HCT116 (cell line): ENCODE measurements at regions not wholly inside any gene's neighbourhood (a gene's known extent, or its start where the extent isn't known, plus 50 kb on each side); places are given as distances from the start of the nearest gene placed in this dataset.

Experiments used
- ATAC-seq: fragments of 200-7000 bp; cut with Tn5 transposase; 2 replicates; pipeline ENCODE4 v1.9.1; 2020; ENCODE audit warnings: mild to moderate bottlenecking, moderate library complexity
- BruUV-seq: library from RNA; stranded (reverse); fragments of 400-500 nt; replicated peaks from 2 replicates; lab custom pipeline; 2021; lab: Mats Ljungman, UMichigan
- CTCF ChIA-PET: fragments of 300-600 bp; sonication (Branson Sonifier 250); formaldehyde crosslinking; loops from one replicate; lab custom pipeline; 2021; ENCODE audit warnings: antibody characterized with exemption; lab: Charles Lee
- POLR2A ChIA-PET: fragments of 300-600, 350-600 bp; sonication (Branson Sonifier 250); formaldehyde crosslinking; loops from one replicate; lab custom pipeline; 2021; ENCODE audit warnings: antibody characterized with exemption; lab: Charles Lee
- RAD21 ChIA-PET, 2 experiments: fragments of 300-600 bp; sonication (Branson Sonifier 250); formaldehyde crosslinking; loops; one replicate each; lab custom pipeline; 2023; ENCODE audit warnings: low total read pairs in 2 of 2; ENCODE audit not compliant: uncharacterized antibody in 2 of 2, unreplicated experiment in 2 of 2, low non-redundant PET in 1 of 2; lab: Charles Lee
- DNase-seq: peaks from one replicate; pipeline ENCODE4 v3.0.0-alpha.2; 2010; ENCODE audit warnings: low read depth, low spot score
- H2AFZ ChIP-seq: fragments of 200-600 bp; shearing (Covaris generic), sonication (generic); 2 replicates; pipeline ENCODE4 v1.6.1; 2017; ENCODE audit warnings: low read depth, mixed run types, mixed read lengths, antibody characterized with exemption, low read length; ENCODE audit not compliant: poor library complexity, severe bottlenecking
- H3K27ac ChIP-seq: 2 replicates; pipeline ENCODE4 v1.5.1; 2012; ENCODE audit warnings: low read depth, low read length
- H3K27me3 ChIP-seq: fragments of 200-600 bp; sonication (generic); 2 replicates; pipeline ENCODE4 v1.6.1; 2016; ENCODE audit warnings: mixed run types, low read length, mixed read lengths; ENCODE audit not compliant: insufficient read depth
- H3K36me3 ChIP-seq, 2 experiments: fragments of 200-500 bp in 1 of 2; fragments of 200-600 bp in 1 of 2; sonication (Bioruptor generic) in 1 of 2; sonication (generic) in 1 of 2; 2 replicates each; pipeline versions ENCODE4 v1.5.1 to v1.6.1; 2014 to 2016; ENCODE audit warnings: low read length in 2 of 2, inconsistent platforms in 1 of 2, mixed read lengths in 1 of 2, mixed run types in 1 of 2; ENCODE audit not compliant: insufficient read depth in 2 of 2, control insufficient read depth in 1 of 2
- H3K4me1 ChIP-seq, 2 experiments: fragments of 200-600 bp in 1 of 2; sonication (generic) in 1 of 2; 2 replicates each; pipeline versions ENCODE4 v1.5.1 to v1.6.1; 2012 to 2017; ENCODE audit warnings: low read length in 2 of 2, inconsistent platforms in 1 of 2, mild to moderate bottlenecking in 1 of 2, mixed read lengths in 1 of 2, mixed run types in 1 of 2, moderate library complexity in 1 of 2; ENCODE audit not compliant: insufficient read depth in 2 of 2, control insufficient read depth in 1 of 2
- H3K4me2 ChIP-seq: fragments of 200-600 bp; sonication (generic); 2 replicates; pipeline ENCODE4 v1.6.1; 2017; ENCODE audit warnings: mixed run types, low read length, mixed read lengths
- H3K4me3 ChIP-seq, 2 experiments: fragments of 200-600 bp in 1 of 2; sonication (generic) in 1 of 2; replicated peaks in 1 of 2; 2 replicates each; pipeline ENCODE4 v1.5.1; 2011 to 2016; ENCODE audit warnings: low read length in 2 of 2, control low read depth in 1 of 2, low read depth in 1 of 2, mild to moderate bottlenecking in 1 of 2, mixed read lengths in 1 of 2, mixed run types in 1 of 2
- H3K79me2 ChIP-seq: fragments of 200-600 bp; sonication (generic); 2 replicates; pipeline ENCODE4 v1.6.1; 2017; ENCODE audit warnings: mild to moderate bottlenecking, mixed run types, low read length, moderate library complexity, mixed read lengths; ENCODE audit not compliant: insufficient read depth
- H3K9ac ChIP-seq: fragments of 200-600 bp; sonication (generic); 2 replicates; pipeline ENCODE4 v1.6.1; 2016; ENCODE audit warnings: low read length, mixed read lengths
- H3K9me2 ChIP-seq: fragments of 200-600 bp; sonication (generic), shearing (Covaris generic); 2 replicates; pipeline ENCODE4 v1.6.1; 2017; ENCODE audit warnings: mixed run types, mild to moderate bottlenecking, moderate library complexity; ENCODE audit not compliant: insufficient read depth
- H3K9me3 ChIP-seq, 2 experiments: fragments of 200-500 bp in 1 of 2; fragments of 200-600 bp in 1 of 2; sonication (Bioruptor generic) in 1 of 2; sonication (generic) in 1 of 2; 2 replicates each; pipeline ENCODE4 v1.6.1; 2014 to 2017; ENCODE audit warnings: low read length in 2 of 2, mixed read lengths in 2 of 2, inconsistent platforms in 1 of 2, low read depth in 1 of 2, mild to moderate bottlenecking in 1 of 2, mixed run types in 1 of 2, moderate library complexity in 1 of 2; ENCODE audit not compliant: control insufficient read depth in 1 of 2, insufficient read depth in 1 of 2
- H4K20me1 ChIP-seq: fragments of 200-600 bp; sonication (generic), shearing (Covaris generic); 2 replicates; pipeline ENCODE4 v1.6.1; 2017; ENCODE audit warnings: mixed run types, mild to moderate bottlenecking, moderate library complexity; ENCODE audit not compliant: insufficient read depth
- EGR1 ChIP-seq: IDR thresholded peaks from 2 replicates; pipeline ENCODE4 v1.6.1; 2012; ENCODE audit warnings: low read depth
- ELF1 ChIP-seq: IDR thresholded peaks from 2 replicates; pipeline ENCODE4 v1.6.1; 2012; ENCODE audit warnings: low read depth, borderline replicate concordance
- EZH2 ChIP-seq: fragments of 200-600 bp; sonication (generic); IDR thresholded peaks from 2 replicates; pipeline ENCODE4 v1.6.1; 2017; ENCODE audit warnings: antibody characterized with exemption, mixed run types
- EZH2phosphoT487 ChIP-seq: fragments of 200-600 bp; IDR thresholded peaks from 2 replicates; pipeline ENCODE4 v1.6.1; 2018; ENCODE audit warnings: antibody characterized with exemption, borderline replicate concordance
- FOSL1 ChIP-seq: IDR thresholded peaks from 2 replicates; pipeline ENCODE4 v1.6.1; 2012; ENCODE audit warnings: low read depth
- TCF7L2 ChIP-seq: IDR thresholded peaks from 2 replicates; pipeline ENCODE4 v1.7.0; 2011; ENCODE audit warnings: borderline replicate concordance, inconsistent platforms; ENCODE audit not compliant: insufficient read depth, insufficient read length; ENCODE audit errors: extremely low read depth
- ZFX ChIP-seq: fragments of 450-650 bp; IDR thresholded peaks from 2 replicates; pipeline ENCODE4 v1.6.1; 2017
- intact Hi-C: fragments of 100-400 bp; cut with micrococcal nuclease; formaldehyde crosslinking; loops from 2 replicates; pipeline ENCODE4 v1.10.0; 2022
- TF ChIP-seq, protein P1 (sequence below): IDR thresholded peaks from 2 replicates; pipeline ENCODE4 v1.6.1; 2011; ENCODE audit warnings: mild to moderate bottlenecking, low read length, moderate library complexity; ENCODE audit not compliant: insufficient replicate concordance; ENCODE audit errors: extremely low read depth

DNA sequence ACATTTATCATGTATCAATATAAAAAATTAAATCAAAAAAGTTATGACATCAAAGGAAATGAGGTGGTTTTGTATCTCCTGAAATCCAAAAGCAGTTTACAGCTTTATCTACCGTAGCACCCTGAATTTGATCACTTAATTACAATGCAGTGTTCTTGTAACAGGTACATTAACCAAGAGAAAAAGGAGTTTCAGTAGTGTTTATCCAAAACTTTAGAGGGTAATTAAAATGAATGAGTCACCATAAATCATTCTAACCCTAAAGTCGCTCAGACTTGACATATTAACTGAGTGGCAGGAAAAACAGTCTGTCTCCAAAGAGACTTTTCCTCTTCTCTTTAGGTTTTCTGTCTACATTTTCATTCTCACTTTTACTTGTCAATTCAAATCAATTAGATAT is 907.6 kb upstream of the EPHA5 start:
- Histone ChIP-seq H3K4me2 (no peak overlapping the region), H3K4me3 (no peak overlapping the region), H3K4me1 (no peaks in the 10 kb centered on the region; a peak in 1 of 4 replicates), H3K79me2 (no peaks in the 10 kb centered on the region), H3K36me3 (no peaks in the 10 kb centered on the region), H2AFZ (no peak overlapping the region), H3K9me2 (no peaks in the 10 kb centered on the region), H3K27me3 (no peaks in the 10 kb centered on the region), H4K20me1 (no peaks in the 10 kb centered on the region), H3K27ac (no peak overlapping the region), H3K9me3 (peaks cover 7 to 9% of the 10 kb centered on the region in 2 experiments; a peak in 3 of 4 replicates), H3K9ac (no peak overlapping the region)
- ChIA-PET POLR2A (no interaction called here), RAD21 (no interaction called here), CTCF (no interaction called here)
- DNase-seq: no peak
- ATAC-seq: no peak
- TF ChIP-seq, protein P1, sequence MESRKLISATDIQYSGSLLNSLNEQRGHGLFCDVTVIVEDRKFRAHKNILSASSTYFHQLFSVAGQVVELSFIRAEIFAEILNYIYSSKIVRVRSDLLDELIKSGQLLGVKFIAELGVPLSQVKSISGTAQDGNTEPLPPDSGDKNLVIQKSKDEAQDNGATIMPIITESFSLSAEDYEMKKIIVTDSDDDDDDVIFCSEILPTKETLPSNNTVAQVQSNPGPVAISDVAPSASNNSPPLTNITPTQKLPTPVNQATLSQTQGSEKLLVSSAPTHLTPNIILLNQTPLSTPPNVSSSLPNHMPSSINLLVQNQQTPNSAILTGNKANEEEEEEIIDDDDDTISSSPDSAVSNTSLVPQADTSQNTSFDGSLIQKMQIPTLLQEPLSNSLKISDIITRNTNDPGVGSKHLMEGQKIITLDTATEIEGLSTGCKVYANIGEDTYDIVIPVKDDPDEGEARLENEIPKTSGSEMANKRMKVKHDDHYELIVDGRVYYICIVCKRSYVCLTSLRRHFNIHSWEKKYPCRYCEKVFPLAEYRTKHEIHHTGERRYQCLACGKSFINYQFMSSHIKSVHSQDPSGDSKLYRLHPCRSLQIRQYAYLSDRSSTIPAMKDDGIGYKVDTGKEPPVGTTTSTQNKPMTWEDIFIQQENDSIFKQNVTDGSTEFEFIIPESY: no peak
- TF ChIP-seq FOSL1 (no peak), EZH2 (no peak), ELF1 (no peak), ZFX (no peak)
- no TSS peak for BruUV-seq
- intact Hi-C loops: no loop called here

DNA sequence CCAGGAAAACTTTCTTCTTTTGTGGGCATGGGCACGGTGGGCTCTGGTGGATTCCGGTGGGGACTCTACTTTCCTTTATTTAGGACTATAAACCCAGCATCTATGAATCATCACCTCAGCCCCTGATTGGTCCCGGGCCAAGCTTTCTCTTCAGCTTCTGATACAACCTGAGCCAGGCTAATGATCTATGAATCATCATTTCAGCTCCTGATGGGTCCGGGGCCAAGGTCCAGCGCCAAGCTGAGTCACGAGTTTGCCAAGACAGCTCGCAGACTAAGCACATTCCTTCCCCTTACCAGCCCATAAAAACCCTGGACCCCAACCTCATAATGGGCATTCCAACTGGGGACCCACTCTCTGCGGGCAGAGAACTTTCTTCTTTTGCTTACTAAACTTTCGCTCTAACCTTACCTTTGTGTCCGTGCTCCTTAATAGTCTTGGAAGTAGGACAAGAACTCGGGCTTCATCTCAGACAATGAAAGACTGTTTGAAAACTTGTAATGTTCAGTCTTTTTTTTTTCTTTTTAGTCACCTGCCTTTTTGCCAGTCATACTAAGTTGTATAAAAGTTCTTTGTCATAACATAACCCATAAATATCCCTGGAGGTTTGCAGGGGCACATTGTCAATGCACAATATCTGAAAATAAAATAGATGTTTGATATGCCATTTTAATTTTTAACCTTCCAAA is 904.9 kb upstream of the EPHA5 start:
- Histone ChIP-seq H3K9ac (no peak overlapping the region), H3K27ac (no peak overlapping the region), H3K36me3 (no peaks in the 10 kb centered on the region), H3K9me3 (peaks cover 0 to 12% of the 10 kb centered on the region in 2 experiments; a peak in 2 of 4 replicates), H3K9me2 (no peaks in the 10 kb centered on the region), H3K27me3 (no peaks in the 10 kb centered on the region), H2AFZ (no peak overlapping the region), H3K4me1 (no peaks in the 10 kb centered on the region; a peak in 1 of 4 replicates), H3K4me2 (no peak overlapping the region), H3K4me3 (no peak overlapping the region), H4K20me1 (no peaks in the 10 kb centered on the region), H3K79me2 (no peaks in the 10 kb centered on the region)
- ChIA-PET RAD21 (no interaction called here), POLR2A (no interaction called here), CTCF (no interaction called here)
- TF ChIP-seq EGR1: no peak
- TF ChIP-seq, protein P1: no peak
- TF ChIP-seq ELF1: no peak
- TF ChIP-seq TCF7L2: peak; percentile 48
- TF ChIP-seq EZH2phosphoT487: no peak
- DNase-seq: no peak
- ATAC-seq: no peak
- intact Hi-C loops: no loop called here
- no TSS peak for BruUV-seq
